Right lobe of liver (tissue), 6 donors: ENCODE measurements at regions not wholly inside any gene's neighbourhood (a gene's known extent, or its start where the extent isn't known, plus 50 kb on each side); places are given as distances from the start of the nearest gene placed in this dataset.

Source experiments
- ATAC-seq, 4 donors: fragments of 200-7000 bp; cut with Tn5 transposase; one replicate each; pipeline ENCODE4 v1.9.1; 2020; ENCODE audit warnings: mild to moderate bottlenecking in 4 of 4, moderate library complexity in 4 of 4
- DNase-seq, 3 donors: peaks; one replicate each; pipeline ENCODE4 v3.0.0-alpha.2; 2020
- H3K27ac ChIP-seq, 3 donors: fragments of 200-600 bp; one replicate each; pipeline ENCODE4 v1.8.0; 2022
- H3K27me3 ChIP-seq, 2 donors: fragments of 200-600 bp; one replicate each; pipeline ENCODE4 v1.8.0; 2022
- H3K36me3 ChIP-seq, 4 donors: fragments of 200-600 bp; sonication (generic) in 1 of 4; one replicate each; pipeline versions ENCODE4 v1.5.1 to v1.8.0; 2017 to 2022; ENCODE audit warnings: control low read depth in 1 of 4
- H3K4me1 ChIP-seq, 4 donors: fragments of 200-600 bp; sonication (generic) in 1 of 4; one replicate each; pipeline versions ENCODE4 v1.5.1 to v1.8.0; 2017 to 2022; ENCODE audit warnings: control low read depth in 1 of 4
- H3K4me3 ChIP-seq, 3 donors: fragments of 200-600 bp; one replicate each; pipeline ENCODE4 v1.8.0; 2022
- H3K9me3 ChIP-seq, 4 donors: fragments of 200-600 bp; sonication (generic) in 1 of 4; one replicate each; pipeline versions ENCODE4 v1.5.1 to v1.8.0; 2017 to 2022; ENCODE audit warnings: control low read depth in 1 of 4
- POLR2A ChIP-seq: fragments of 450-650 bp; IDR thresholded peaks from one replicate; pipeline ENCODE4 v1.6.1; 2017; ENCODE audit warnings: antibody characterized with exemption, mild to moderate bottlenecking
- WGBS: methylation state at CpG from one replicate; pipeline ENCODE4 v1.1.6; 2018; ENCODE audit warnings: low coverage, low lambda C conversion rate; ENCODE audit not compliant: insufficient coverage; ENCODE audit errors: missing lambda C conversion rate; 5-methylcytosine and 5-hydroxymethylcytosine counted together
- intact Hi-C, 2 donors: fragments of 100-400 bp; cut with DNase I; formaldehyde crosslinking; loops; one replicate each; pipeline versions ENCODE4 v1.11.2 to v1.14.1; 2022
- TF ChIP-seq, protein P1 (sequence below), 4 donors: fragments of 200-600 bp in 3 of 4; fragments of 450-650 bp in 1 of 4; IDR thresholded peaks; one replicate each; pipeline versions ENCODE4 v1.5.1 to v1.8.0; 2016 to 2022; ENCODE audit warnings: antibody characterized with exemption in 4 of 4, mild to moderate bottlenecking in 2 of 4
- donor health status: DM: no; HTN: yes; CAD: no.
- donor health status: DM: no; HTN: no; CAD: no.
- donor health status: DM: no; HTN: no; CAD: no.
- donor health status: DM: no; HTN: yes; CAD: no.
- donor health status: DM: no; HTN: yes; CAD: no.

DNA sequence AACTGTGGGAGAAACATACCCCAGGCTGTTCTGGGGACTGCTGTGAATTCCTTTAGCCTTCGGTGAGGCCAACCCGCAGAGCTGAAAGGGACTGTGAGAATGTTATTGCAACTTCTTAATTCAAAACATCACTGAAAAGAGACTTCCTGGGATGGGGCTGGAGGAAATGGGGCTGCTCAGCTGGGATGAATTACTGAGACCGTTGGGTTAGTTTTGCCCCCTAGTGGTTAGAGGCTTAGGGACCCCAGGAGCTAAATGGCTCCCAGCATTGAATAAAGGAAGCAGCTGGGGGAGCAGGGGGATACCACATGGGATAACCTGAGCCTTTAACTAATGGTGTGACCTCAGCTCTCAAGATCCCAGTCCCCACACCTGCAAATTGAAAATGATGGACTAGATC lies 941.1 kb upstream of the FANCL start:
- peak; percentile 38 to 57 (median 46) for ATAC-seq
- no peak overlapping the region for H3K27ac ChIP-seq
- no peak overlapping the region for H3K4me3 ChIP-seq
- H3K36me3 ChIP-seq, result no peaks in the 10 kb centered on the region
- intact Hi-C loops, result no loop called here
- no peaks in the 10 kb centered on the region for H3K9me3 ChIP-seq
- H3K27me3 ChIP-seq, result no peaks in the 10 kb centered on the region
- H3K4me1 ChIP-seq, result no peaks in the 10 kb centered on the region
- DNase-seq, result no peak
- TF ChIP-seq, protein P1, sequence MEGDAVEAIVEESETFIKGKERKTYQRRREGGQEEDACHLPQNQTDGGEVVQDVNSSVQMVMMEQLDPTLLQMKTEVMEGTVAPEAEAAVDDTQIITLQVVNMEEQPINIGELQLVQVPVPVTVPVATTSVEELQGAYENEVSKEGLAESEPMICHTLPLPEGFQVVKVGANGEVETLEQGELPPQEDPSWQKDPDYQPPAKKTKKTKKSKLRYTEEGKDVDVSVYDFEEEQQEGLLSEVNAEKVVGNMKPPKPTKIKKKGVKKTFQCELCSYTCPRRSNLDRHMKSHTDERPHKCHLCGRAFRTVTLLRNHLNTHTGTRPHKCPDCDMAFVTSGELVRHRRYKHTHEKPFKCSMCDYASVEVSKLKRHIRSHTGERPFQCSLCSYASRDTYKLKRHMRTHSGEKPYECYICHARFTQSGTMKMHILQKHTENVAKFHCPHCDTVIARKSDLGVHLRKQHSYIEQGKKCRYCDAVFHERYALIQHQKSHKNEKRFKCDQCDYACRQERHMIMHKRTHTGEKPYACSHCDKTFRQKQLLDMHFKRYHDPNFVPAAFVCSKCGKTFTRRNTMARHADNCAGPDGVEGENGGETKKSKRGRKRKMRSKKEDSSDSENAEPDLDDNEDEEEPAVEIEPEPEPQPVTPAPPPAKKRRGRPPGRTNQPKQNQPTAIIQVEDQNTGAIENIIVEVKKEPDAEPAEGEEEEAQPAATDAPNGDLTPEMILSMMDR (IDR thresholded peaks at IDR 0.05), result peak; percentile 2 to 44 (median 32)
- TF ChIP-seq POLR2A, result no peak
- WGBS, result 16% methylated on average over 3 of the region's 3 CpGs

DNA sequence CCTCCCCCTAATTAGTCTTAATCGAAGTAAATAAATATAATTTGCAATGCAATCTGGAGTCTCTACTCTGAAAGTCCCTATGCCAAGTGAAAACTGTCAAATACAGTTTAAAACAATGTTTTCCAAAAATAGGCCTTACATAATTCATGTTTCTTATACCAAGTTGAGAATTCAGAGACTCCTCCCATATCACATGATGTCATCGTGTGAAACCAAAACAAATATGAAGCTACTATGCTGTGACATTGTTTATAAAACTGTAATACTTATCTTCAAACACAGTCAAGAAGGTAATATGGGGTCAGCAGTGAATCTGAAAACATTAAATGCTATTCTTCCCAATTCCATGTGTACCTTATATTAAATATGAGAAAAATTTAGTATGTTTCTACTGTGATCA lies 940.2 kb upstream of the FANCL start:
- no peak for TF ChIP-seq POLR2A
- TF ChIP-seq, protein P1 (IDR thresholded peaks at IDR 0.05), result no peak
- ATAC-seq, result no peak

GRCh38 chr2:59180621-59181020 lies 939.5 kb upstream of the FANCL start:
- Histone ChIP-seq H3K4me1 (no peaks in the 10 kb centered on the region), H3K27ac (no peak overlapping the region), H3K27me3 (no peaks in the 10 kb centered on the region), H3K9me3 (no peaks in the 10 kb centered on the region), H3K36me3 (no peaks in the 10 kb centered on the region), H3K4me3 (no peak overlapping the region)
- TF ChIP-seq, protein P1 (IDR thresholded peaks at IDR 0.05), result no peak
- no peak for TF ChIP-seq POLR2A
- intact Hi-C loops, result no loop called here
- 42% methylated on average over 2 of the region's 2 CpGs for WGBS
- DNase-seq, result no peak
- no peak for ATAC-seq

More for the DNA sequence above, 940.2 kb upstream of the FANCL start:
- Histone ChIP-seq H3K9me3 (no peaks in the 10 kb centered on the region), H3K4me1 (no peaks in the 10 kb centered on the region), H3K27ac (no peak overlapping the region), H3K27me3 (no peaks in the 10 kb centered on the region), H3K36me3 (no peaks in the 10 kb centered on the region), H3K4me3 (no peak overlapping the region)
- intact Hi-C loops, result no loop called here
- 20% methylated on average over 2 of the region's 2 CpGs for WGBS
- no peak for DNase-seq

- H3K9me3 ChIP-seq, result no peaks in the 10 kb centered on the region
- WGBS, result 59% methylated on average over 2 of the region's 6 CpGs
- no peak overlapping the region for H3K4me3 ChIP-seq
- no peaks in the 10 kb centered on the region for H3K36me3 ChIP-seq
- TF ChIP-seq, protein P1 (IDR thresholded peaks at IDR 0.05), result no peak
- no peak for TF ChIP-seq POLR2A
- DNase-seq, result no peak
- no peak for ATAC-seq
- H3K4me1 ChIP-seq, result no peaks in the 10 kb centered on the region
- intact Hi-C loops, result no loop called here
- no peaks in the 10 kb centered on the region for H3K27me3 ChIP-seq
- no peak overlapping the region for H3K27ac ChIP-seq
Measured at GRCh38 chr2:59180111-59180510, 939.0 kb upstream of the FANCL start.

GRCh38 chr2:59177748-59178147 lies 936.6 kb upstream of the FANCL start:
- H3K27me3 ChIP-seq, result no peaks in the 10 kb centered on the region
- TF ChIP-seq, protein P1 (IDR thresholded peaks at IDR 0.05), result no peak
- no peak for TF ChIP-seq POLR2A
- no peaks in the 10 kb centered on the region for H3K9me3 ChIP-seq
- H3K4me1 ChIP-seq, result no peaks in the 10 kb centered on the region
- intact Hi-C loops, result no loop called here
- ATAC-seq, result no peak
- DNase-seq, result no peak
- no peak overlapping the region for H3K4me3 ChIP-seq
- no peak overlapping the region for H3K27ac ChIP-seq
- 64% methylated on average over 2 of the region's 2 CpGs for WGBS
- no peaks in the 10 kb centered on the region for H3K36me3 ChIP-seq
